Esophagus squamous epithelium (tissue), 4 donors: ENCODE measurements at regions not wholly inside any gene's neighbourhood (a gene's known extent, or its start where the extent isn't known, plus 50 kb on each side); places are given as distances from the start of the nearest gene placed in this dataset.

Experiments used
- CTCF ChIP-seq, 6 experiments: fragments of 450-650 bp in 4 of 6; fragments of 200-600 bp in 2 of 6; sonication (generic) in 2 of 6; IDR thresholded peaks; one replicate each; pipeline ENCODE4 v1.5.1; 2016 to 2019; ENCODE audit warnings: antibody characterized with exemption in 6 of 6, mild to moderate bottlenecking in 4 of 6, moderate library complexity in 4 of 6
- POLR2A ChIP-seq, 4 donors: fragments of 450-650 bp; IDR thresholded peaks; one replicate each; pipeline ENCODE4 v1.6.1; 2017; ENCODE audit warnings: antibody characterized with exemption in 4 of 4, mild to moderate bottlenecking in 4 of 4, moderate library complexity in 3 of 4

DNA sequence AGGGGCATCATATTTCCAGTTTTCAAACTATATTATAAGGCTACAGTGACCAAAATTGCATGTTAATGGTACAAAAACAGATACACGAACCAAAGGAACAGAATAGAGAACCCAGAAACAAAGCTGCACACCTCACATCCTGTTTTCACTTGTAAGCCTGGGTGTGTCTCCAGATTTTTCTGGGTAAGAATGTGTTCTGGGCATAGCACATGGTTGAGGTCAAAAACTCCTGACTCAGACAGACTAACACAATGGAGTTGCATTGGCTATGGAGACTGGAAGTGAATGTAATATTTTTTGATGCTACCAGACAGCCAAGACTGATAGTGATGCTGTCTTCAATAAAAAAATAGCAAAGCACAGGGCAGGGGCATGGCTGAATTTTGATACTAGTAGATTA lies 1175.2 kb downstream of the NXPH1 start:
- TF ChIP-seq POLR2A (IDR thresholded peaks at IDR 0.05) (no peak), CTCF (IDR thresholded peaks at IDR 0.05) (no peak)
